ENCODE measurements at regions not wholly inside any gene's neighbourhood (a gene's known extent, or its start where the extent isn't known, plus 50 kb on each side); places are given as distances from the start of the nearest gene placed in this dataset.

GRCh38 chr14:53278602-53279506, 125.7 kb upstream of the DDHD1 start:
- no peak overlapping the region for H3K56ac ChIP-seq (replicated peaks; ENCODE audit: insufficient read length, low read depth, low read length)
- no peak overlapping the region for H2AFZ ChIP-seq (ENCODE audit: low read length)
- no peak overlapping the region for H4K5ac ChIP-seq (ENCODE audit: insufficient read length, low read depth, low read length)
- no peak overlapping the region for H2BK12ac ChIP-seq (ENCODE audit: low read depth, low read length)
- WGBS, 2 experiments (ENCODE audit: extremely low coverage in 1 of 2, insufficient coverage in 1 of 2, insufficient read length in 1 of 2, insufficient replicate concordance in 2 of 2, low coverage in 1 of 2, low lambda C conversion rate in 2 of 2, missing lambda C conversion rate in 1 of 2) = 90% methylated on average over 12 of the region's 12 CpGs; no CpG with 5 or more reads in 1 of the 2 experiments
- H2BK15ac ChIP-seq (ENCODE audit: low read length) = no peak overlapping the region
- no peak overlapping the region for H2BK5ac ChIP-seq (ENCODE audit: low read depth, low read length)
- no peak overlapping the region for H4K8ac ChIP-seq (ENCODE audit: extremely low read depth, insufficient read depth, low read length)
- H4K20me1 ChIP-seq (replicated peaks in 1 of 2; ENCODE audit: control insufficient read depth in 1 of 2, insufficient read depth in 2 of 2, low read length in 2 of 2) = no peaks in the 10 kb centered on the region
- no peak overlapping the region for H3K4ac ChIP-seq (replicated peaks; ENCODE audit: insufficient read length, low read depth, low read length)
- DNase-seq (ENCODE audit: low read depth in 1 of 2, low spot score in 2 of 2) (no peak), FAIRE-seq (no peak)
- no peak overlapping the region for H3K23ac ChIP-seq (ENCODE audit: insufficient read length)
- no peaks in the 10 kb centered on the region for H3K79me2 ChIP-seq (ENCODE audit: control insufficient read depth in 1 of 2, insufficient read depth in 2 of 2, low read length in 2 of 2)
- H2BK120ac ChIP-seq (replicated peaks; ENCODE audit: low read depth, low read length) = no peak overlapping the region
- H3K79me1 ChIP-seq (ENCODE audit: low read depth, low read length) = no peaks in the 10 kb centered on the region; the same call in 1 of the 2 replicates
- no peak overlapping the region for H3K9ac ChIP-seq (replicated peaks in 1 of 4; ENCODE audit: extremely low read depth in 1 of 4, low read depth in 3 of 4, low read length in 3 of 4)
- no peak overlapping the region for H2AK5ac ChIP-seq (ENCODE audit: low read depth, low read length)
- H3K4me2 ChIP-seq (ENCODE audit: insufficient read depth in 1 of 2, low read depth in 2 of 2, low read length in 2 of 2) = no peak overlapping the region
- H3K18ac ChIP-seq (ENCODE audit: extremely low read depth, low read length) = no peak overlapping the region
- H3K4me1 ChIP-seq (replicated peaks in 1 of 4; ENCODE audit: control insufficient read depth in 3 of 4, insufficient read depth in 4 of 4, low read length in 3 of 4) = no peaks in the 10 kb centered on the region
- H3K27me3 ChIP-seq (replicated peaks in 1 of 4; ENCODE audit: control insufficient read depth in 3 of 4, extremely low read depth in 1 of 4, insufficient read depth in 3 of 4, low read length in 3 of 4) = no peaks in the 10 kb centered on the region
- no peak overlapping the region for H3K14ac ChIP-seq (ENCODE audit: insufficient read length)
- no peaks in the 10 kb centered on the region for H3K23me2 ChIP-seq (ENCODE audit: low read depth, low read length)
- ChIA-PET CTCF (ENCODE audit: partially characterized antibody) (interaction anchor here (0.7 to 1.8 kb wide), 4 partner anchors 17 to 225 kb away, joined by 3 to 4 read pairs (median 3); no protein-coding TSS in a partner anchor), POLR2A (ENCODE audit: partially characterized antibody) (no interaction called here)
- H3K9me3 ChIP-seq (ENCODE audit: insufficient read depth in 2 of 2, low read depth in 1 of 2, low read length in 1 of 2) = peaks cover 7 to 15% of the 10 kb centered on the region in 2 experiments; a peak in 3 of 4 replicates
- no peaks in the 10 kb centered on the region for H3K36me3 ChIP-seq (ENCODE audit: control insufficient read depth in 2 of 4, insufficient read depth in 4 of 4, low read length in 3 of 4)
- no peak overlapping the region for H2BK20ac ChIP-seq (ENCODE audit: low read length)
- no peak overlapping the region for H3K27ac ChIP-seq (ENCODE audit: low read depth, low read length)
- H3K4me3 ChIP-seq (ENCODE audit: extremely low read depth in 1 of 4, insufficient read depth in 2 of 4, low read depth in 3 of 4, low read length in 4 of 4) = no peak overlapping the region
- H4K91ac ChIP-seq (replicated peaks; ENCODE audit: insufficient read length, low read length) = no peak overlapping the region
- TF ChIP-seq EGR1 (IDR thresholded peaks at IDR 0.05; ENCODE audit: borderline replicate concordance, low read depth, low read length) = no peak
- TF ChIP-seq YY1 (IDR thresholded peaks at IDR 0.05; ENCODE audit: low read depth, low read length) = no peak
- no peak for TF ChIP-seq KDM4A (IDR thresholded peaks at IDR 0.05; ENCODE audit: low read depth, low read length, severe bottlenecking)
- TF ChIP-seq ATF2 (IDR thresholded peaks at IDR 0.05; ENCODE audit: low read length) = no peak
- TF ChIP-seq CBX8 (IDR thresholded peaks at IDR 0.05; ENCODE audit: borderline replicate concordance, low read depth, low read length) = no peak
- TF ChIP-seq, protein P1, sequence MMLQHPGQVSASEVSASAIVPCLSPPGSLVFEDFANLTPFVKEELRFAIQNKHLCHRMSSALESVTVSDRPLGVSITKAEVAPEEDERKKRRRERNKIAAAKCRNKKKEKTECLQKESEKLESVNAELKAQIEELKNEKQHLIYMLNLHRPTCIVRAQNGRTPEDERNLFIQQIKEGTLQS (IDR thresholded peaks at IDR 0.05; ENCODE audit: insufficient read depth, low read depth, low read length) = no peak
- no peak for TF ChIP-seq ASH2L (IDR thresholded peaks at IDR 0.05; ENCODE audit: low read length)
- TF ChIP-seq BRCA1 (IDR thresholded peaks at IDR 0.05; ENCODE audit: low read depth, low read length) = no peak
- TF ChIP-seq RAD21 (IDR thresholded peaks at IDR 0.05 in 1 of 2, conservative IDR thresholded peaks at IDR 0.05 in 1 of 2; ENCODE audit: low read depth in 2 of 2, low read length in 2 of 2) = no peak
- TF ChIP-seq TBP (IDR thresholded peaks at IDR 0.05; ENCODE audit: low read depth, low read length) = no peak

Measured in H1 (cell line).